ENCODE measurements at regions not wholly inside any gene's neighbourhood (a gene's known extent, or its start where the extent isn't known, plus 50 kb on each side); places are given as distances from the start of the nearest gene placed in this dataset.

- TF ChIP-seq CTCF (IDR thresholded peaks at IDR 0.05; ENCODE audit: low read length) (no peak), EZH2 (IDR thresholded peaks at IDR 0.05; ENCODE audit: borderline replicate concordance, low read length) (no peak)
Observed at GRCh38 chr12:46580445-46580844, 207.9 kb upstream of the SLC38A2 start.
